ENCODE measurements at regions not wholly inside any gene's neighbourhood (a gene's known extent, or its start where the extent isn't known, plus 50 kb on each side); places are given as distances from the start of the nearest gene placed in this dataset.

DNA sequence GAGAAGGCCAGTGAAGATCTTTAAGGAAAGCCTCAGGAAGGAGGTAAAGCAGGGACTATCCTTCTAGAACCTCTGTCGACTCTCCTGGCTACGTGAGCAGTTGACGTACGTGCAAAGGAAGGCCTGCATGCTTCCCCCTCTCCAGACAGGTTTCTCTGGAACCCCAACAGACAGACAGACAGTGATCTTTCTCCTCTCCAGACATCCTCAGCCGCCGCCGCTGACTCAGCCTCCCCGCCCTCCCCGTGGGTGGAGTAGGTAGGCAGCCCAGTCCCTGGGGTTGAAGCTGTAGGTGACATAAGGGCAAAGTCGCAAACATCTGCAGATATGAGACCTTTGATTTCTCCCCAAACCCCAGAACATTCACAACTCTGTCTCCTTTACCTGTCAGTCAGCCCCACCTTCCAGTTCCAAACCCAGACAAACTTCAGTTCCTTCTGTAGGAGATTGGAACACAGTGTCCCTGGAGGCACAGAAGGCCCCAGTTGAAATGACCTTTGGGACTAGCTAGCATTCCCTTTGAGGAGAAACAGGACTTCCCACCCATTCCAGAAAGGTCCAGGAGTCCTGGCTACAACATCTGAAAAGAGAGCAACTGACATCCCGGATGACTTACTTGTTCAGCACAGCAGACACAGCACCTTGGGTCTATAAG, 146.0 kb upstream of the JUN start:
- H3K4me2 ChIP-seq (ENCODE audit: low read length) = peak overlapping the region; percentile 27
- no peaks in the 10 kb centered on the region for H3K27me3 ChIP-seq (ENCODE audit: control insufficient read depth, insufficient read depth, low read length)
- TF ChIP-seq, protein P1, sequence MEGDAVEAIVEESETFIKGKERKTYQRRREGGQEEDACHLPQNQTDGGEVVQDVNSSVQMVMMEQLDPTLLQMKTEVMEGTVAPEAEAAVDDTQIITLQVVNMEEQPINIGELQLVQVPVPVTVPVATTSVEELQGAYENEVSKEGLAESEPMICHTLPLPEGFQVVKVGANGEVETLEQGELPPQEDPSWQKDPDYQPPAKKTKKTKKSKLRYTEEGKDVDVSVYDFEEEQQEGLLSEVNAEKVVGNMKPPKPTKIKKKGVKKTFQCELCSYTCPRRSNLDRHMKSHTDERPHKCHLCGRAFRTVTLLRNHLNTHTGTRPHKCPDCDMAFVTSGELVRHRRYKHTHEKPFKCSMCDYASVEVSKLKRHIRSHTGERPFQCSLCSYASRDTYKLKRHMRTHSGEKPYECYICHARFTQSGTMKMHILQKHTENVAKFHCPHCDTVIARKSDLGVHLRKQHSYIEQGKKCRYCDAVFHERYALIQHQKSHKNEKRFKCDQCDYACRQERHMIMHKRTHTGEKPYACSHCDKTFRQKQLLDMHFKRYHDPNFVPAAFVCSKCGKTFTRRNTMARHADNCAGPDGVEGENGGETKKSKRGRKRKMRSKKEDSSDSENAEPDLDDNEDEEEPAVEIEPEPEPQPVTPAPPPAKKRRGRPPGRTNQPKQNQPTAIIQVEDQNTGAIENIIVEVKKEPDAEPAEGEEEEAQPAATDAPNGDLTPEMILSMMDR (IDR thresholded peaks at IDR 0.05) = no peak
- no peaks in the 10 kb centered on the region for H3K9me3 ChIP-seq (ENCODE audit: control insufficient read depth, low read length)
- no peaks in the 10 kb centered on the region for H3K79me2 ChIP-seq
- H2AFZ ChIP-seq = peak overlapping the region; percentile 69
- no peaks in the 10 kb centered on the region for H3K36me3 ChIP-seq (ENCODE audit: control insufficient read depth, insufficient read depth, low read length)
- no peak overlapping the region for H3K27ac ChIP-seq
- no peak overlapping the region for H3K9ac ChIP-seq
- H3K4me3 ChIP-seq (ENCODE audit: low read depth, low read length) = no peak overlapping the region
- H3K4me1 ChIP-seq = peaks cover 18% of the 10 kb centered on the region

DNA sequence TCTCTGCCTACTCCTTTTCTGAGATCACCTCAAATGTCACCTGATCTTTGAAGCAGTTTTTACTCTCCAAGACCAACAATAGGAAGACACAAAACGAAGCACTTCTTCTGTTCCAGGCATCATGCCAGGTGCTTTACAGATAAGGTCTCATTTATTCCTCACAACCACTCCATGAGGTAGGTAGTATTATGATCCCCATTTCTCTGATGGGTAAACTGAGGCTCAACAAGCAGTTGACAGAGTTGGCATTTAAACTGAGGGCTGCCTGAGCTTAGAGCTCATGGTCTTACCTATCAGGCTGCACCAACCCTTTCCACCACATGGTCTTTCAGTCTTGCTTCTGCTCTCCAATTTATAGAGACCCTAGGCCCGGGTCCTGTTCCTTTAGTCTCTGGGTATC, 147.2 kb upstream of the JUN start:
- H3K4me2 ChIP-seq (ENCODE audit: low read length) = no peak overlapping the region
- TF ChIP-seq, protein P1 (IDR thresholded peaks at IDR 0.05) = no peak
- no peak overlapping the region for H3K27ac ChIP-seq

DNA sequence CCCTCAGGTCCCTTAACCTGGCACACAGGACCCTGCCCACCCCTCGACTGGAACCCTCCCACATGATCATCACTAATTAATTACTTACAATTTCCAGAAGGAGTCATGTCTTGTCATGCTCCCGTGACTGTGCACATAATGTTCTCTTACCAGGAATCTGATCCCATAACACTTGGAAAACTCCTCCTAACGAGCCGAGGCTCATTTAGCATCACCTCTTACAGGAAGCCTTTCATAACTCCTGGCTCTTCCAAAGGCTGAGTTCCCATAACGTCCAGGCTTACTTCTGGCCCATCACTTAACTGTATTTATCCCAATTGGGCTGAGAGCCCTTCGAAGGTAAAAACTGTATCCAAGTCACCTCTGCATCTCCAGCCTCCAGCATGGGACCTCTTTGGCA, 147.9 kb upstream of the JUN start:
- Histone ChIP-seq H3K4me3 (ENCODE audit: low read depth, low read length) (no peak overlapping the region), H3K36me3 (ENCODE audit: control insufficient read depth, insufficient read depth, low read length) (no peaks in the 10 kb centered on the region), H2AFZ (no peak overlapping the region), H3K4me2 (ENCODE audit: low read length) (no peak overlapping the region), H3K27ac (no peak overlapping the region), H3K27me3 (ENCODE audit: control insufficient read depth, insufficient read depth, low read length) (no peaks in the 10 kb centered on the region), H3K4me1 (peaks cover 11% of the 10 kb centered on the region), H3K9ac (no peak overlapping the region), H3K9me3 (ENCODE audit: control insufficient read depth, low read length) (no peaks in the 10 kb centered on the region), H3K79me2 (no peaks in the 10 kb centered on the region)
- TF ChIP-seq, protein P1 (IDR thresholded peaks at IDR 0.05) = no peak

More for the DNA sequence above, 147.2 kb upstream of the JUN start:
- Histone ChIP-seq H3K9me3 (ENCODE audit: control insufficient read depth, low read length) (no peaks in the 10 kb centered on the region), H3K36me3 (ENCODE audit: control insufficient read depth, insufficient read depth, low read length) (no peaks in the 10 kb centered on the region), H3K79me2 (no peaks in the 10 kb centered on the region), H3K9ac (no peak overlapping the region), H3K4me1 (peaks cover 16% of the 10 kb centered on the region), H3K27me3 (ENCODE audit: control insufficient read depth, insufficient read depth, low read length) (no peaks in the 10 kb centered on the region), H2AFZ (no peak overlapping the region), H3K4me3 (ENCODE audit: low read depth, low read length) (no peak overlapping the region)

DNA sequence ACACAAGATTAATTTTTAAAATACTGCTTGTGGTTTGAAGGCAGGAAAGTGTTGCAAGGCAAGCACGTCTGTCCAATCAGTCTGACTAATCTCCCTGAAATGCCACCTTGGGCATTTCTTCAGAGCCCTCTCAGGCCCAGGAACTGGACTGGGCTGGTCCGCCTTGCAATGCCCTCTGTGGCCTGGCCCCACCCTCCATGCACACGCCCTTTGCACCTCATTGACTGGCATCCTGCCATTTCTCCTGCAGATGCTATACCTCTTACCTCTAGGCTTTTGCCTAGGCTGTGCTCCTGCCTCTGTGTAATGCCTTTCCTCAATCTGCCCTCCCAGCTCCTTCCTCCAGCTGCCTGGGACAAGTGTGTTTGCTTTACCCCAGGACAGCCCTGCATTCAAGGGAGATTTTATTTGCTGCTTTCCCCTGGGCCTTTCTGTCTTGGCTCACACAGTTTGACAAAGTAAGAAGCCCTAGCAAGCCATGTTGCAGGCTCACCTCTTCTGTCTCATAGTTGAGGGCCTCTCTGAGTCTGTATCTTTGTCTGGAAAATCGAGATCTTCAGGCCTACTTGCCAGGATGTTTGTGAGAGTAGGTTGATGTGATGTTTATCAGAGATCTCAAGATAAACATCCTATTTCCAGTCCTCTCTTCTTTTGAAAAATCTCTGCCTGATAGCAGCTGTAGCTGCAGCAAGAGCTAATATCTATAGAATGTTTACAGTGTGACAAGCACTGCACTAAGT, 149.2 kb upstream of the JUN start:
- Histone ChIP-seq H3K9ac (no peak overlapping the region), H3K79me2 (no peaks in the 10 kb centered on the region), H3K9me3 (ENCODE audit: control insufficient read depth, low read length) (no peaks in the 10 kb centered on the region), H3K4me1 (peaks cover 10% of the 10 kb centered on the region), H3K36me3 (ENCODE audit: control insufficient read depth, insufficient read depth, low read length) (no peaks in the 10 kb centered on the region), H3K4me3 (ENCODE audit: low read depth, low read length) (no peak overlapping the region), H3K4me2 (ENCODE audit: low read length) (peak overlapping the region; percentile 11), H2AFZ (peak overlapping the region; percentile 56), H3K27ac (peak overlapping the region; percentile 50), H3K27me3 (ENCODE audit: control insufficient read depth, insufficient read depth, low read length) (no peaks in the 10 kb centered on the region)
- TF ChIP-seq, protein P1 (IDR thresholded peaks at IDR 0.05) = no peak
